ENCODE measurements at regions not wholly inside any gene's neighbourhood (a gene's known extent, or its start where the extent isn't known, plus 50 kb on each side); places are given as distances from the start of the nearest gene placed in this dataset.

DNA sequence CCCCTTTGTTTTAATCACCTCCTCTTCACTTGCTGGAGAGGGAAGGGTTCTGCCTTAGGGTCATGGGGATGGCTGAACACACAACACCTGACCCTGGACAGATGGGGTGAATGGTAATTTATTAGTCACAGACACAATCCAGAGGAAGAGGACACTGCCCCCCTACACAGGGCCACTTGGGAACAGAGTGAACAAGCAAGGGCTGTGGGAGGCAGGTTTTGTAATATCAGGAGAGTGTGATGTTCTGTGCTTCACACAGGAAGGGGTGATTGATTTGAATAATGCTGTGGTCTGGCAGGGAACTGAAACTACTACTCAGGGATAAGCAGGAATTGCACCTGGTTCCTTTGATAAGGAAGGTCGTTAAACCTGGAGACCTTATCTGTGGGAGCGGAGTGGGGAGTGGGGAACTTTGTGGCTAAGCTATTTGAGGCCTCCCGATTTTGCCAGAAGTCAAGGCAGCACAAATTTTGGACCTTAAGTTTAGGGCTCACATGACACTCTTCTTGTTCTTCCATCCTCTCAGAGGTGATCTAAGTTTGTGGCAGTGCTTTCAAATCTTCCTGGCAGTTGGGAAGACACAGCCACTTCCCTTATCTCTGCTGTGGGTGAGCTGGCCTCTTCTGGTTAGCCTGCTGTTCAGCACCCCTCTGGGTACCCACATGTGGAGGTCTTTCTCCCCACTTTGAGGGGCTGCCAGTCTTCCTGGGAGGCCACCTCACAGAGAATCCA lies 77.8 kb downstream of the CD164 start (continued):
- TF ChIP-seq ZBTB26 (CRISPR knock-in tag; IDR thresholded peaks at IDR 0.05): peak; percentile 93
- TF ChIP-seq CSDE1 (IDR thresholded peaks at IDR 0.05): no peak
- TF ChIP-seq, protein P1, sequence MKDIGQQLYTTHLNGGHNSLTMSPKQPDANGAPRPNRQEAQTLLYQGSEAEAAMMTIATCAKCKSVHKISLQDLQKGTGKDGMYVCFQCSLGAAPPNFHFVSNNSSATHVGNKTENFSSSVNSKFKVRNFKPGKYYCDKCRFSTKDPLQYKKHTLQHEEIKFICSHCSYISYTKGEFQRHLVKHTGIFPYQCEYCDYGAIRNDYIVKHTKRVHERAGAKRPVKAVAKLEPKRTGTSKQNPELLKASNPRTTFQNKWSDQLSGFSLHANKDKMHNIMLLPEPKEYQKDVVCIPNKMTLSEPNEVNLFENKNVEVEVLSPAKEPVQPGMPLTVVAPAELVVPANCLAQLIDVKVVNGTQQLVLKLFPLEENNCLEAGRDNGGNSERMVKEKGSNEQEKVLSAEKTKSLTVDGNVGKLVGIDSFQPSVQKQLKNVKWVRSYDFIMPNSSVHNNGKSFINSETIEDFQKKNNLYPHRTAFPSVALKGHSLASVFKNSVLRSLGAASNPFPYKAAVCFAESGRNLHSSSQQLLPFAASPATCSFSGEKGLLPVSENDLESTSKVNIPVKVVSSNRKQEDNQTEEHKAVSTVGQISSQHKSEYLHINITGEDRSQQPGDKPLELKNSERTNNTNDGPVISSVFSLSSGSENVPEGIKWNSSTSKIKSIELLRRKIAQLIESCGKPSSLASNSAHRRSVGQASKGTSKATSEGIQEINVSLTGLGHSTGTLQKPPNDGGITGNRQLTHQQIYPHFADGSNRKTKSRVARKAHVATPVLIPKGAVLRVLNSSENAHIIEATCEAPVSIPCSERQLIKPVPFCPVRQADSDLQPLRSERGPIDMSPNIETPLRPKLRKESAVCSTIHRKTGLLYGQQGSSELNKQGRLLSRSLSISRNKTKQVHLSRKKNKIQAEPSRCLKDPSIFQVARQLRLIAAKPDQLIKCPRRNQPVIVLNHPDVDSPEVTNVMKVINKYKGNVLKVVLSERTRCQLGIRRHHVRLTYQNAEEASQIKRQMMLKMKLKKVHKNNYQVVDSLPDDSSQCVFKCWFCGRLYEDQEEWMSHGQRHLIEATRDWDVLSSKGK (CRISPR knock-in tag; IDR thresholded peaks at IDR 0.05): no peak
- peak; percentile 92 for TF ChIP-seq THRB (CRISPR knock-in tag; conservative IDR thresholded peaks at IDR 0.05)
- peak; percentile 99 for TF ChIP-seq PML (IDR thresholded peaks at IDR 0.05; ENCODE audit: low read length)
- TF ChIP-seq ZBTB12 (CRISPR knock-in tag; IDR thresholded peaks at IDR 0.05): peak; percentile 58
- TF ChIP-seq ILK (tag; IDR thresholded peaks at IDR 0.05; ENCODE audit: borderline replicate concordance, low read depth): no peak
- TF ChIP-seq DIDO1 (tag; IDR thresholded peaks at IDR 0.05; ENCODE audit: low read depth): no peak
- no peak for TF ChIP-seq SNIP1 (IDR thresholded peaks at IDR 0.05; ENCODE audit: low read depth)
- TF ChIP-seq DPF2 (IDR thresholded peaks at IDR 0.05): peak; percentile 99
- no peak for TF ChIP-seq ZKSCAN3 (CRISPR knock-in tag; IDR thresholded peaks at IDR 0.05)
- TF ChIP-seq, protein P2, sequence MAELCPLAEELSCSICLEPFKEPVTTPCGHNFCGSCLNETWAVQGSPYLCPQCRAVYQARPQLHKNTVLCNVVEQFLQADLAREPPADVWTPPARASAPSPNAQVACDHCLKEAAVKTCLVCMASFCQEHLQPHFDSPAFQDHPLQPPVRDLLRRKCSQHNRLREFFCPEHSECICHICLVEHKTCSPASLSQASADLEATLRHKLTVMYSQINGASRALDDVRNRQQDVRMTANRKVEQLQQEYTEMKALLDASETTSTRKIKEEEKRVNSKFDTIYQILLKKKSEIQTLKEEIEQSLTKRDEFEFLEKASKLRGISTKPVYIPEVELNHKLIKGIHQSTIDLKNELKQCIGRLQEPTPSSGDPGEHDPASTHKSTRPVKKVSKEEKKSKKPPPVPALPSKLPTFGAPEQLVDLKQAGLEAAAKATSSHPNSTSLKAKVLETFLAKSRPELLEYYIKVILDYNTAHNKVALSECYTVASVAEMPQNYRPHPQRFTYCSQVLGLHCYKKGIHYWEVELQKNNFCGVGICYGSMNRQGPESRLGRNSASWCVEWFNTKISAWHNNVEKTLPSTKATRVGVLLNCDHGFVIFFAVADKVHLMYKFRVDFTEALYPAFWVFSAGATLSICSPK (IDR thresholded peaks at IDR 0.05; ENCODE audit: borderline replicate concordance): no peak
- peak; percentile 93 for TF ChIP-seq GATAD2A (IDR thresholded peaks at IDR 0.05)
- peak; percentile 77; the same call in 1 of the 2 replicates for TF ChIP-seq BCL6 (CRISPR knock-in tag; IDR thresholded peaks at IDR 0.05)
- TF ChIP-seq, protein P3, sequence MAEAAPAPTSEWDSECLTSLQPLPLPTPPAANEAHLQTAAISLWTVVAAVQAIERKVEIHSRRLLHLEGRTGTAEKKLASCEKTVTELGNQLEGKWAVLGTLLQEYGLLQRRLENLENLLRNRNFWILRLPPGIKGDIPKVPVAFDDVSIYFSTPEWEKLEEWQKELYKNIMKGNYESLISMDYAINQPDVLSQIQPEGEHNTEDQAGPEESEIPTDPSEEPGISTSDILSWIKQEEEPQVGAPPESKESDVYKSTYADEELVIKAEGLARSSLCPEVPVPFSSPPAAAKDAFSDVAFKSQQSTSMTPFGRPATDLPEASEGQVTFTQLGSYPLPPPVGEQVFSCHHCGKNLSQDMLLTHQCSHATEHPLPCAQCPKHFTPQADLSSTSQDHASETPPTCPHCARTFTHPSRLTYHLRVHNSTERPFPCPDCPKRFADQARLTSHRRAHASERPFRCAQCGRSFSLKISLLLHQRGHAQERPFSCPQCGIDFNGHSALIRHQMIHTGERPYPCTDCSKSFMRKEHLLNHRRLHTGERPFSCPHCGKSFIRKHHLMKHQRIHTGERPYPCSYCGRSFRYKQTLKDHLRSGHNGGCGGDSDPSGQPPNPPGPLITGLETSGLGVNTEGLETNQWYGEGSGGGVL (CRISPR knock-in tag; IDR thresholded peaks at IDR 0.05): no peak
- no peak for TF ChIP-seq LARP7 (IDR thresholded peaks at IDR 0.05)
- no peak for TF ChIP-seq SUPT5H (IDR thresholded peaks at IDR 0.05)
- TF ChIP-seq TCFL5 (CRISPR knock-in tag; conservative IDR thresholded peaks at IDR 0.05): peak; percentile 72; the same call in 1 of the 2 replicates
- TF ChIP-seq ZNF444 (CRISPR knock-in tag; IDR thresholded peaks at IDR 0.05): no peak

Data from K562 (cell line).